Tibial nerve (tissue), 4 donors: ENCODE measurements at regions not wholly inside any gene's neighbourhood (a gene's known extent, or its start where the extent isn't known, plus 50 kb on each side); places are given as distances from the start of the nearest gene placed in this dataset.

Experiments
- DNase-seq, 2 donors: peaks; one replicate each; pipeline ENCODE4 v3.0.0-alpha.2; 2019; ENCODE audit warnings: low spot score in 2 of 2
- H3K27ac ChIP-seq, 4 donors: fragments of 200-600 bp; sonication (generic) in 3 of 4; one replicate each; pipeline ENCODE4 v1.5.1; 2017 to 2019; ENCODE audit warnings: mild to moderate bottlenecking in 1 of 4
- H3K27me3 ChIP-seq, 2 donors: fragments of 200-600 bp; sonication (generic) in 1 of 2; one replicate each; pipeline versions ENCODE4 v1.5.1 to v1.6.0; 2017 to 2019
- H3K36me3 ChIP-seq, 3 donors: fragments of 200-600 bp; sonication (generic); one replicate each; pipeline ENCODE4 v1.5.1; 2018 to 2019
- H3K4me1 ChIP-seq, 4 donors: fragments of 200-600 bp; sonication (generic) in 3 of 4; one replicate each; pipeline ENCODE4 v1.5.1; 2017 to 2019
- H3K4me3 ChIP-seq, 4 donors: fragments of 200-600 bp; sonication (generic) in 3 of 4; one replicate each; pipeline ENCODE4 v1.5.1; 2017 to 2019; ENCODE audit warnings: mild to moderate bottlenecking in 1 of 4, moderate library complexity in 1 of 4
- H3K9me3 ChIP-seq, 4 donors: fragments of 200-600 bp; sonication (generic) in 3 of 4; one replicate each; pipeline ENCODE4 v1.5.1; 2017 to 2019
- CTCF ChIP-seq, 5 experiments: fragments of 200-600 bp in 3 of 5; fragments of 450-650 bp in 2 of 5; sonication (generic) in 3 of 5; IDR thresholded peaks; one replicate each; pipeline ENCODE4 v1.5.1; 2016 to 2019; ENCODE audit warnings: antibody characterized with exemption in 5 of 5, mild to moderate bottlenecking in 3 of 5, moderate library complexity in 2 of 5
- EP300 ChIP-seq, 2 donors: sonication (generic); formaldehyde crosslinking; IDR thresholded peaks; one replicate each; pipeline ENCODE4 v1.6.1; 2017; ENCODE audit warnings: antibody characterized with exemption in 2 of 2, mild to moderate bottlenecking in 1 of 2
- POLR2A ChIP-seq, 2 donors: fragments of 450-650 bp; IDR thresholded peaks; one replicate each; pipeline ENCODE4 v1.6.1; 2017; ENCODE audit warnings: antibody characterized with exemption in 2 of 2, mild to moderate bottlenecking in 2 of 2, moderate library complexity in 2 of 2
- WGBS, 2 donors: methylation state at CpG; one replicate each; pipeline ENCODE4 v1.1.5; 2018; 5-methylcytosine and 5-hydroxymethylcytosine counted together

DNA sequence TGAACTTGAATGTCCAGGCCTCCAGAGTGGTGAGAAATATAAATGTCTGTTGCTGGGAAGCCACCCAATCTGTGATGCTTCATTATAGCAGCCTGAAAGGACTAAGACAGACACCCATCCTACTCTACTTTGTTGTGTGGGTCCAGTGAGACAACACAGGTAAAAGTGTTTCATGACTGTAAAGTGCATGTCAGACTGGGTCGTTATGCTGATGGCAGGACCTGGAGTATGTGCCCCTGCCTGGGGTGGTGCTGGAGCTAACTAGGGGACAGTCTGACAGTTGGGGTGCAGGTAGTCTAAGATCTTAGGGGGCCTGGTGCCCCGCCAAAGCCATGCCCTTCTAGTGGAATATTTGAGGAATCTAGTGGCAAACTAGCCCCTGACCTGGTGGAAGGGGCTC, 165.6 kb downstream of the TRIM29 start:
- TF ChIP-seq EP300 (IDR thresholded peaks at IDR 0.05) (no peak), CTCF (IDR thresholded peaks at IDR 0.05) (no peak), POLR2A (IDR thresholded peaks at IDR 0.05) (no peak)
- H3K27me3 ChIP-seq, result peaks cover 0 to 14% of the 10 kb centered on the region in 2 donors
- 94 to 97% methylated on average over 2 of the region's 2 CpGs for WGBS, 2 donors

DNA sequence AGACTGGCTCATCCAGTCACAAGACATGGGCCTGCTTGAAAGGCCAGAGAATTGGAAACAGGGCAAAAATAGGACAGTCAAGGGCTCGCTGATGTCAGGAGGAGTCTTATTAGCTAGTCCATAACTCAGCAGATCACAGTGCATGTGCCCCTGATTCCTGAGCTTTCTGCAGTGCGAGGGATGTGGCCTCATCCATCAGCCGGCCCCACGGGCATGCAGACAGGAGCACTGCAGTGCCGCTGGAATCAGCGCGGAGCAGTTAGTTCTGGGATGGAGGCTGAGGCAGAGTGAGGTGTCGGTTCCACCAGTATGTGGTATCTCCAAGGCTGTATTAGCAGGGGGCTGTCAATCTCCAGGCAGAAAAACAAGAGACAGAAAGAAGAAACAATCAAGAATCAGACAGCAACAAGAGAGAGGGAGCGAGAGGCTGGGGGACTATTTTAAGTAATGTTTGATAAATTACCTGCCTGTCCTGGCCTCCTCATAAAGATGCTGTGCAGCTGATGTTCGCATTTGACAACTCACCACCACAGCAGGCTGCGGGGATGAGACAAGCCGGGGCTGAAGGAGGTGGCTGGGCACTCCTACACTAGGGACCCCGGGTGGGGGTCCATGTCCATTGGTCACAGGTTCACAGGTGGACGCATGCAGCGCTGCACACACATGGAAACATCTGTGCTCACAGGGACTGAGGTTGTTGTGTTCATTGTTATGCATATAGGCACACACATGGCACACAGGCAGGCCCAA, 167.2 kb downstream of the TRIM29 start:
- TF ChIP-seq CTCF (IDR thresholded peaks at IDR 0.05), result no peak
- TF ChIP-seq EP300 (IDR thresholded peaks at IDR 0.05), result no peak
- TF ChIP-seq POLR2A (IDR thresholded peaks at IDR 0.05), result no peak
- H3K4me3 ChIP-seq, result no peak overlapping the region
- DNase-seq, result no peak
- H3K27ac ChIP-seq, result no peak overlapping the region
- no peaks in the 10 kb centered on the region for H3K36me3 ChIP-seq
- H3K27me3 ChIP-seq, result peaks cover 0 to 11% of the 10 kb centered on the region in 2 donors
- H3K4me1 ChIP-seq, result peaks cover 0 to 6% (median 0%) of the 10 kb centered on the region in 4 donors
- 74 to 77% methylated on average over 15 of the region's 15 CpGs for WGBS, 2 donors
- peaks cover 0 to 7% (median 0%) of the 10 kb centered on the region in 4 donors for H3K9me3 ChIP-seq

More for the DNA sequence above, 165.6 kb downstream of the TRIM29 start:
- H3K9me3 ChIP-seq, result peaks cover 0 to 7% (median 0%) of the 10 kb centered on the region in 4 donors
- no peaks in the 10 kb centered on the region for H3K36me3 ChIP-seq
- H3K4me1 ChIP-seq, result peaks cover 0 to 6% (median 0%) of the 10 kb centered on the region in 4 donors
- H3K4me3 ChIP-seq, result no peak overlapping the region
- no peak for DNase-seq
- H3K27ac ChIP-seq, result no peak overlapping the region

DNA sequence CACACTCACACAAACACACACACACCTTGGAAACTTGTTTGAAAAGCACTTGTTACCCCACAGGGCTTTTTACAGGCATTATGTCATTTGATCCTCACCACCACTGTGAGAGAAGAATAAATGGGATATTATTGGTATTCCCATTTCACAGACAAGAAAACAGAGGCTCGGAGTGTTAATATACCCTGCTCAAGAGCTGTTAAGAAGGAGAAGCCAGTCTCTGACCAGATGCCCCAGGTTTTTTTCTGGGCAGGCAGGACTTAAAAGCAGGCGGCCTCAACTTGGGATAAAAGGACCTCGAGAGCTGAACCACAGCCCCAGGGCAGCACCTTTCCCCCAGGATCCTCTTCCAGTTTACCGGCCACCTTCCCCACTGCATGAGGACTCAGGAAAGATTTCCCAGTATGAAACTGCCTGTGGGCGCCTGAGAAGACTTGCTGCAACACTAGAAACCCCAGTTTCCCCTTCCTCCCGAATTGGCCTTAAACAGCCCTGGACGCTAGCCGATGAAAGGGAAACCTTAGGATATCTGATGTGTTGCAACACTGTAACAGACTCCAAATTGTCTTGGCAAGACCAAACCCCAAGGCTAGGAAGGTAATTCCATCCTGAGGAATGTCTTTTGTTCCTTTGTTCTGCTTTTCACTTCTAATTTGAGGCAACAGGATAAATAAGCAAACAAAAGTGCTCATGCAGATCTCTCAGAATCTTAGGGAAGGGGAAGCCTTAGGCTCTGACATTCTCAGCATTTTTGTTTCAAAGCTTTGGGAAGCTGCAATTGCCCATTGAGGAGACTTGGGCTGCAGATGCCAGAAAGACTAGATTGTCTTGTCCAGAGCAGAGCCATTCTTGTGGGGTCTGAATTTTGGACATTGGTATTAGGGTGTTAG, 173.5 kb downstream of the TRIM29 start:
- Histone ChIP-seq H3K9me3 (no peaks in the 10 kb centered on the region), H3K27me3 (peaks cover 0 to 30% of the 10 kb centered on the region in 2 donors), H3K36me3 (no peaks in the 10 kb centered on the region), H3K4me3 (no peak overlapping the region), H3K27ac (no peak overlapping the region), H3K4me1 (no peaks in the 10 kb centered on the region)
- DNase-seq, result no peak
- WGBS, 2 donors, result 37 to 53% methylated on average over 8 of the region's 8 CpGs
- TF ChIP-seq POLR2A (IDR thresholded peaks at IDR 0.05) (no peak), EP300 (IDR thresholded peaks at IDR 0.05) (no peak), CTCF (IDR thresholded peaks at IDR 0.05) (no peak)

DNA sequence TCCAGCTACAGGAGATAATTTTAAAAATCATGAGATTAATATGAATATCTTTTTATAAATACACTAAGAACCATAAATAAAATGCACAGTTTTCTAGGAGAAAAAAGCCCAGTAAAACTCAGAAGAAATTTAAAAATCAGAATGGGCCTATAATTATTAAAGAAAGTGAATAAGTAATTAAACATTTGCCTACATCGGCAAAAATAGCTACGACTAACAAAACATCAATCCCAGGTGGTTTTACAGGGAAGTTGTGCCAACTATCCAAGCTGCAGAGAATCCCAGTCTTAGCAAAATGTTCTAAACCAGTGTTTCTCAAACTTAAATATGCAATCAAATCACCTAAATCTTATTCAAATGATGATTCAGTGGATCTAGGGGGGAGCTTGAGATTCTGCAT, 180.0 kb downstream of the TRIM29 start:
- DNase-seq, result no peak
- 53 to 64% methylated on average over 2 of the region's 2 CpGs for WGBS, 2 donors
- no peaks in the 10 kb centered on the region for H3K36me3 ChIP-seq
- H3K4me1 ChIP-seq, result no peaks in the 10 kb centered on the region
- H3K4me3 ChIP-seq, result no peak overlapping the region
- no peaks in the 10 kb centered on the region for H3K9me3 ChIP-seq
- no peak overlapping the region for H3K27ac ChIP-seq
- H3K27me3 ChIP-seq, result peaks cover 0 to 29% of the 10 kb centered on the region in 2 donors
- TF ChIP-seq CTCF (IDR thresholded peaks at IDR 0.05) (no peak), POLR2A (IDR thresholded peaks at IDR 0.05) (no peak)

GRCh38 chr11:119952441-119952840, 185.5 kb downstream of the TRIM29 start:
- H3K9me3 ChIP-seq, result no peaks in the 10 kb centered on the region
- WGBS, 2 donors, result 86 to 92% methylated on average over 6 of the region's 6 CpGs
- peaks cover 0 to 10% of the 10 kb centered on the region in 2 donors for H3K27me3 ChIP-seq
- TF ChIP-seq POLR2A (IDR thresholded peaks at IDR 0.05) (no peak), CTCF (IDR thresholded peaks at IDR 0.05) (no peak), EP300 (IDR thresholded peaks at IDR 0.05) (no peak)
- no peak overlapping the region for H3K4me3 ChIP-seq
- no peaks in the 10 kb centered on the region for H3K4me1 ChIP-seq
- H3K36me3 ChIP-seq, result no peaks in the 10 kb centered on the region
- H3K27ac ChIP-seq, result no peak overlapping the region
- no peak for DNase-seq
